GM04504 (cell line): ENCODE measurements at regions not wholly inside any gene's neighbourhood (a gene's known extent, or its start where the extent isn't known, plus 50 kb on each side); places are given as distances from the start of the nearest gene placed in this dataset.
"Not testable (repeated sequence)": the region's sequence is repeated elsewhere in the genome, so short reads cannot be mapped to it uniquely, and the experiment has no call there.

Experiments used
- DNase-seq: peaks from one replicate; pipeline ENCODE4 v3.0.0-alpha.2; 2012; ENCODE audit warnings: low read depth

DNA sequence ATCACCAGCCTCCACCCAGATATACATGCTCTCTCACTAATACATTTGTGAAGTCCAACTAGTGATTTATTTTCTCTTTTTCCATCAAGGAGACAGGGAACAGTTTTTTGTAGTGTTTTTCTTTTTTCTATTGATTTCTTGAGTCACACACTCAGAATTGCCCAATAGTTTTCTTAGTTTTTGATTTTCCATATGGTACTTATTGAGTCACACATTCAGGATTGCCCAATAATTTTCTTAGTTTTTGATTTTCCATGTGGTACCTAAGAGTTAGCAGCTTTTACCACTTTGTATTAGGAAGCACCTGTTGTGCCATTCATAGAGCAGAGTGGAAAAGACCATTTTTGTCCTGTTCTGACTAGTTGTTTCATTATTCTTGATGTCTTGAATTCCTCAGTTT is 1268.8 kb downstream of the EPHA7 start:
- no peak for DNase-seq

DNA sequence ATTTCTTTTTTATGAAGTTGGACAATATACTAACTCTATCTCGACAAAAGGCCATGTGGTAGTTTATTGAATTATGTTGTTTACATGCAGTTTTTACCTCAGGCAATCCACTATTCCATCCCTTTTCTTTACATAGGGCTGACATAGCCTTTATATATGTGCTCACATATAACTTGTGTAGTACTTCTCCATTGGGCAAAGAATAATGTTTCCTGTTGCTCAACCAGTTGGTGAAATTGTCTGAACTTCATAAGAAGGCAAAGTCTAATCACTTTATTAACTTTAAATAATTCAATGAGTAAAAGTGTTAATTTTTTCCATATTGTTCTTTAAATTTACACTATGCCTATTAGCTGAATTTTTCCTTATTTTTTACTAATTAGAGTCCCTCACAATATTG is 1272.1 kb downstream of the EPHA7 start:
- DNase-seq = no peak

DNA sequence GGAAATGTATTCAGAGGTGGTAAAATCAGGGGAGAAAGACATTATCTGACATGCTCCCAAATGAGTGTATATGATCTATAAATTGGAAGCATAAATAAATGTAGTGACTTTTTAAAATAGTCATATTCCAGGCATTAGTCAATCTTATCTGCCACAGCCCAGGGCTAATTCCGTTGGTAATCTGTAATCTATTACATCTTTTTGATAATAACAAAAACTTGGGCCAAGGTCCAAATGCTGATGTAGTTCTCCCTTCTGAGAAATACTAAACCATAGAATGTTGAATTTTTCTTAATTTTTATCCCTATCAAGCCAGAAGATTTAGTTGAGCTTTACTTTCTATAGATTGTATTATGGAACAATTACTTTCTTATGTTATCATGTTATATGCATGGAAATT is 1279.8 kb downstream of the EPHA7 start:
- no peak for DNase-seq

DNA sequence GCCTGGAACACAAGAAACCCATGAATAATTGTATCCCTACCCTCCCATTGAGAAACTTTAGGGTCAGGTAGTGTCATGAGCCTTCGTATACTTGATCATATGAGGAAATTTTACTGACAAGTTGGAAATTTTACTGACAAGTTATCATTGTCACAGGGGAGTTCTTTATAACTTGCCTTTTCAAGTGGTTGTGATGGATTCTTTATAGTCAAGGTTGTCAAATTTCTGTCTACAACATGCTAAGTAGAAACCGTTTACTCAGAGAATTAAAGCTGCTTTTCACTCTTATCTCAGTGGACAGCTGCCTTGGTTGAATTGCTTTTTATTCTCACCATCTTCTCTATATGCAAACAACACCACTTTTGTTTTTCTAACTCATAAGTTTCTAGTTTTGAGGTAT is 1286.4 kb downstream of the EPHA7 start:
- DNase-seq = no peak

DNA sequence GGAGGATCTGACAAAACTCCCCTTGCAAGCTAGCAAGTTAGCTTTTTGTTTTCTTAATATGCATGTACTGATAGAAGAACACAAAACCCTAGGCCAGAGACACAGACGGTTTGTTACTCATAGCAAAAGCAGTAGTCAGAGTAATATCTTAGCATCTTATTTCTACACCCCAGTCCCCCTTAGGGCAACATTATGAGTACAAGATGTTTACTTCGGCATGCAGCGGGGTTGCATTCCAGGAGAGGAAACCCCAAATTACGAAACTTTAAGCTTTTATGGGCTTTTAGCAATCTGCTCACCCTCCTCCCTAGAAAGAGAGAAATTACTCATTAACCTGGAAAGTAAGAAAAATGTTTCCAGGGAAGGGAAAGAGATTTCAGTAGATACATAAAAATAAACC is 1286.9 kb downstream of the EPHA7 start:
- no peak for DNase-seq

DNA sequence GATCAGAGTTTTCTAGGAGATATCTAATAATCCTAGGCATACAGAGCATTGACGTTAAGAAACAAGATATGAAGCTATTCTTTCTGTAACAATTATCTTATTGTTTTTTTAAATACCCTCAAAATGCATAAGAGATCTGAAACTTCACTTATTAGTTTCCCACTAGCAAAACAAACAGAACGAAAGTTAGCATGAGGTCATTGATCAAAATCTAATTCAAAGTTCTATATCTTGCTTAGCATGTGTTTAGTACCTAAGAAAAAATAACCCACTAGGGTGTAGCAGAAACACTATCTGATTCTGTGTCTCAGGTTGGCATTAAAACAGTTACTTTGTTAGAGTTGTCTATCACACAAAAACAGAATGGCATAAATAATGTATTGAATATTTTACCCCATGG is 1288.4 kb downstream of the EPHA7 start:
- DNase-seq = no peak

DNA sequence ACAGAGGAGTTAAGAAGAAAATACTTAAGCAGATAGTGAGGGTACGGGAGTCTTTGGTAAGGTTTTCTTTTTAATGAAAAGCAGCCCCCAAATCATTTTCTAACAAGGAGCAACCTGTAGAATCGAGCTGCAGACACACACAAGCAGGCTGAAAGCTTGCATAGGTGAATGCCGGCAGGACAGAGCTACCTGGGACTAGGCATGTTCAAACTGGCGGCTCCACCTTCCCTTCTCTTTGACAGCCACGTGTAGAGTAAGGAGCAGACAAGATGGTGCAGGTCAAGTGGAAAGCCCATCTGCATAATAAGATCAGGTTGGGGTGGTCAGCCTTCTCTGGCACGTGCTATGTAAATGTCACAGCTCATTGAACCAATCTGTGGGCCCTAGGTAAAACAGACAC is 1292.4 kb downstream of the EPHA7 start:
- no peak for DNase-seq

DNA sequence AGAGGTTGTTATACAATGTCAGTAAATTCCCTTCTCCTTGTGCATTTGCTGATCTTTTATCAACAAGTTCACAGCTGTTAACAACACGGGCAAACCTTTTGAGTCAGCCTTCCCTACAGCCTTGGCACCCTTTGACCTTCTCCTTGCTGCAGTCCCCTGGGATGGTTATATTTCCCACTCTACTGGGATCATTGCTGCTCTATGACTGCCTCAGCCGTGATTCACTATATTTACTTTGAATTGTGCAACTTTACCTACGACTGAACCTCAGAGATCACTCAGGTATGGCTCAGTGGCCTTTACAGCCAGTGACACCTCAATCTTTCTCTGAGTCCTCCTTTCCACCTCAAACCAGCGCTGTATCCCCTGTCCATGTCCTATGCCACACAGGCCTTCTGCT is 1293.3 kb downstream of the EPHA7 start:
- no peak for DNase-seq

DNA sequence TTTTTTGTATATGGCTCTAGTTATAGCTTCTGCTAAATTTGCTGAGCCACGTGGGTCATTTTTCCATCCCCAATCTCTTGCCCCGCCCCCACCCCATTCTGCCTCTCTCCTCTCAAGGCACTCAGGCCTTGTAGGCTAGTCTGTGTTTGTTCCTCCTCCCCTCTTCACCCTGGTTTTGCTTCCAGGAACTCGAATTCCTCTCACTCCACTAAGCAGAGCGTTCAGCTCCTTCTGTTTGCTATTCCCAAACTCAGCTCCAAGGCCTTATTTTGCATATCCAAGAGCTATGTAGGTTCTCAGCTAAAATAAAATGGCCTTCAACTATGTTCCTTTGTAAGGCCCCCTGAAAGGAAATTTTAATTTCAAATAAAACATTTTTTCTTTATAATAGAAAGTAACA is 1293.7 kb downstream of the EPHA7 start:
- DNase-seq = no peak

DNA sequence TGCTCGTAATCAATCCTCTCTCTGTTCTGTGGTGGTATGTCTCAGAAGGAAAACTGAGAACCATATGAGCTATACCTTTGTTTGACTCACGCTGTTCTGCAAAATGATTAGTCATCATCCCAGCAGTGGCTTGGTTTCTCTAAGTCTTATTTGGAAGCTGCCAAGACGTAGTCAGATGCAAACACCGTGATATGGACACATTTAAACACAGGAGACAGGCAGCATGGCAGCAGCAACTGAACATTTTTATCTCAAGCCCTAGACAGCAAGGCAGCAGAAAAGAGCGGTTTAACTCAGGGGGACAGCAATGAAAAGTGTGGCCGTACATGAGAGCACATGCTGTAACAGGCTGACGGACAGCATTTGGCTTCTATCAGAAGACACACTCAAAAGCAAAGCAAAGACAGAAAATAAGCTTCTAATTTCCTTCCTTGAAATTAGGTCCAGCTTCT is 1295.1 kb downstream of the EPHA7 start:
- DNase-seq = no peak

DNA sequence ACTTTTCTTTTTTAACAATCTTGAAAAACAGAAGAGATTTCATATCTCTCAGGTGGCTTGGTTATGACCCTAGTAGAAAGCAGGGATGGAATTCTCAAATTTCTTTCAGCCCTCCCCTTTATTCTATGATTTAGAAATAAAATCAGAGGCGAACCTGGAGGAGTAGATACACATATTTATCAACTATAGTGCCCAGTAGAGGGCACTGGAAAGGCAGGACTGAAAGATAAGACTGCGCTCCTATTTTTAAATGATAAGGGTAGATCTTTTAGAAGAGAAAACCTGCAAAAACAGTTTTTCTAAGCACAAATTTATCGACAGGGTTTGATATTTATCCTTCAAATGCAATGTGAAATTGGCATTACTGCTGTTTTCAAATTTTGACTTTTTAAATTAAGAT is 1296.6 kb downstream of the EPHA7 start:
- DNase-seq = no peak

DNA sequence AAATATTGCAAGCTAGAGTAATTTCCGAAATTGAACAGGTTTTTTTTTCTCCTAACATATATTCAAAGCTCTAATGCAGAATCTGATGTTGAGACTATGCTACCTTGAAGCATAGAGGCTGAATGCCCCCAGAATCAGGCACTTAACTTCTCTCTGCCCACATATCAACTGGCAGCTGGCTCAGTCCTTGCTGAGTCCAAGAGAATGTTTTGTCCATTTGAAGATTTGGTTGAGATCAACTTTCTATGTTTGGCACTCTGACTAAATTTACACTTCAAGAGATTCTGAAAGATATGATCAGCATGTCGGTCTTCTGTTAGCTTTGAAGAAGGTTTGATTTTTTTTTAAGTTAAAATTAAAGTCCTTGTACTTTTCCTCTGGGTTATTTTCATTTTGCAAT is 1298.1 kb downstream of the EPHA7 start:
- no peak for DNase-seq

DNA sequence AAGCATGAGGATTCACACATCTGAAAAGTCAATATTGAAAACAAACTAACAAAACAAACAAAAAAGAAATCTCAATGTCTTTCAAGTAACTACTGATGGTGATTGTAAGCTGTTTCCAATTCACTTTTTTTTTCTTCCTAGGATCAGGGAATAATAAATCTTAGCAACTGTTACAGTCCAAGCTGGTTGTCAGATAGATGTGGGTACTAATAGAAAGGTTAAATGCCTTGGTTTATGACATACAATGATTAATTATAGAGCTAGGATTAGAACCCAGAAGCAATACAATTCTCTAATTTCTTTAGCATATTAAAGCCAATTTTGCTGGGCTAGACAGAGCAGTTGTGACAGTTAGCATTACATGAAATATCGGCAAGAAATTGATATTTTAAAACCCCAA is 1301.6 kb downstream of the EPHA7 start:
- DNase-seq = no peak

DNA sequence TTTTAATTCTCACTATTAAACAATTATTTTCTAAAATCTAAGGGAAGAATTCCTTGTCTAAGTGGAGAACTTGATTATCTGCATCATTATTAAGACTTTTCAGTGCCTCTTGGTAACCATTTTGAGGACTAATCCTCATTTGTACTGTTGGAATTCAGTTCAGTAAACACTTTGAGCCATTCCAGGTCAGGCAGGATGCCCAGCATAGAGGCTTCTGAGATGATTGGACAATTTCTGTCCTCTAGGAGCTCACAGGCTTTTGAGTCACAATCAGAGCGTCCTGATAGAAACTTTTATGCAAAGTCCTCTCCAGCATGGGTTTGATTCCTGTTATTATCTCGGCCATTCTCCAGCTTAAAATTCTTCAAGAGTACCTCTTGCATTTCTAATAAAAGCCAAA is 1304.6 kb downstream of the EPHA7 start:
- DNase-seq = no peak

DNA sequence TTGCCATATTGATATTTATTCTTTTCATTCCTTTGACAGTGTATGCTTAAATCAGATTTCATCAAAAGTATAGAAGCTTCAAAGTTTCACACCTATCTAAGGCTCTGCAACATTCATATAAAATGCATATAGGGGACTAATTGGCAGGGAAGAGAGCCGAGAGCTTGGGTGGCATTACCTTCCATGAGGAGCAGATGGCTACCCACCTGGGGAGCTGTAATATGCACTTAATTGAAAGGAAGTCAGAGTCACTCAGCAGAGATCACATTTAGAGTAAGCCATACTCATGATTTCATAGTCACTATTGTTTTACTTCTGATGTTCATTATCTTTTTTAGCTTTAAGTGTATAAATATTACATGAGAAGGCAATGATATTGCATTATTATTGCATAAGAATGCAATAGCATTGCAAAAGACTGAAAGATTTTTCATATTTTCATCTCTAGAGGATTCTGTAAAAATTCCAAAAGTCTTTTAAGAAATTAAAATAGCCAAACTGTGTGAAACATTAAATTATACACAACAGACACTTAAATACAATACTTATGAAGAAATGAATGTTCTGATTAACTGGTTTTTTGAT is 1305.2 kb downstream of the EPHA7 start:
- DNase-seq = no peak

DNA sequence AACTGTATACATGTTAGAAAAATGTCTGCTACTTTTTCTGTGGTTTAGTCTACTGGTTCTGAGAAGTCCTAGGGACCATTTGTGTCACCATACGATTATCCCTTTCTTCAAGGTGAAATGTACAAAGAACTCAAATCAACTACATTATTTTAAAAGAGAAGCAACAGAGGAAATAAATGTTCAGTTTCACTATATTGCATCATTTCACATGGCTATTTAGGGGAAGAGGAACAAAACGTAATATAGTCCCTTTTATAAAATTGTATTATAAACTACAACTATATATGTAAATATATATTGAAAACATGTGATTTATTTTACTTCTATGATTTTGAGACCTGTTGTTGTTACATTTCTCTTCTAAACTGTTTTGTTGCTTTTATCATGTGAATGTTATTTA is 1308.0 kb downstream of the EPHA7 start:
- DNase-seq = no peak

DNA sequence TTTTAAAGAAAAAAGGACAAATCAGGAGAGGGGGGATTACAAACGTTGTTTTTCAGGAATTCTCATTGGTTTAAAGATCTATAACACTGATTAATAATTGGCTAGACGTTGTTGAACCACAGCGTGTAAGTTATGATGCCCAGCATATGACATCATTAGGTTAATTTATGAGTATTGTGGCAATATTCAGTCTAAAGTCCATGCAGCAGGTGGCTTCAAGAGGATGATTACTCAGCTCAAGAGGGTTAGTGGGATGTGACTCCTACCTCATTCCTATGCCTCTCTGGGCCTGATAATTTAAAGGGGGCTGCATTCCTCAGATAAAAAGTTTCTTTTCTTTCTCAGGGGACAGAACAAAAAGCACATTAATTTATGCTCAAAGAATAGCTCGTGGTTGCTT is 1309.0 kb downstream of the EPHA7 start:
- DNase-seq = no peak

DNA sequence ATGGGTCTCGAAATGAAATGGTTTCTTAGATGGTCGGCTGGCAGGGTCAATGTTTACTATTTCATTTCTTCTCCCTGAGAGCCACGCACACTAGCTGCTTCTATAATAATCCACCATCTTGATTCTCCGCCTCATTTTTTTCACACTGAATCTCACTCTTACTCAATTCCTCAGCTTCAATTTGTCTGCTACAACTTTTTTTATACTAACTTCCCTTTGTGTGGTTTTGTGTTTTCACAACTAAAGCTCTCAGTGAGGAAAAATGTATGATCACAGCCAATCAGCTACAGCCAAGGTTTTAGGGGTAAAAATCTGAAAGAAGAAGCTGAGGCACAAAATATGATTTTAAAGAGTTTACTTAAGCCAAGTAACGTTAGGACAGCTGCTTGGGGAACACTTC is 1309.4 kb downstream of the EPHA7 start:
- DNase-seq = no peak

DNA sequence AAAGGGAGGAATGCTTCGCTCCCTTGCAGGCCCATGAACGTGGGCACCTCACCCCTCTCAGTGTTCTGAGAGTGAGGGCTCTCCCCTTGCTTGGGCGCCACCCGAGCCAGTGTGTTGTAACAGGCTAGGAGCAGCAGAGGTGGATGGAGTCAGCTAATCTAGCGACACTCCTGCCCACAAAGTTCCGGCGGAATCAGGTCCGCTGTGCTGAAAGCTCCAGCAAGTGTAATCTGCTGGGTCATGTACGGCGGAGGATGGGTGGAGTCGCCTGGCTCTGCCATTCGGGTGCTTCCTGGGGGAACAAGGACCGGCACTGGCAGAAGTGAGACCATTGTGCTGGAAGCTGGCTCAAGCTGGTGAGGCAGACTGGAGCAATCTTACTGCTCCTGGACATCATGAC is 1310.1 kb downstream of the EPHA7 start:
- DNase-seq = no peak

DNA sequence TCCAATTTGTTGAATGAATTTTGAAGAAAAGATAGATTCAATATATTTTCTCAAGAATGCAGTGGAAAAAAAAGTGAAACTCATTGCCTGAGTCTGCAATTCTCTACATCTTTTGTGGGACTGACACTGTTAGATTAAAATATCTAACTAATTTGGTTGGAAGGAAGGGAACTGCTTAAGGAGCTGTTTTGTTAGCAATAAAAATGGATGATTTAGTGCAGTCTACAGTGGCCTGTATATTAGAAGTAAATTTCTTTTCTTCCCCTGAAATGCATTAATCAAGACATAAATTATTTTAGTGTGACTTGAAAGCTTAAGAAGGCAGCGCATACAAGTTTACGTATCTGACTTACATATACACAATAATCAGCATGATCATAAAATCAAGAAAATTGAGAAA is 1332.6 kb downstream of the EPHA7 start:
- DNase-seq = no peak

DNA sequence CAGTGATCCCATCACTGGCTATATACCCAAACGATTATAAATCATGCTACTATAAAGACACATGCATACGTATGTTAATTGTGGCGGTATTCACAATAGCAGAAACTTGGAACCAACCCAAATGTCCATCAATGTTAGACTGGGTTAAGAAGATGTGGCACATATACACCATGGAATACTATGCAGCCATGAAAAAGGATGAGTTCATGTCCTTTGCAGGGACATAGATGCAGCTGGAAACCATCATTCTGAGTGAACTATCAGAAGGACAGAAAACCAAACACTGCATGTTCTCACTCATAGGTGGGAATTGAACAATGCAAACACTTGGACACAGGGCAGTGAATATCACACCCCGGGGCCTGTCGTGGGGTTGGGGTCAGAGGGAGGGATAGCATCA is 1335.4 kb downstream of the EPHA7 start:
- DNase-seq = not testable (repeated sequence)

DNA sequence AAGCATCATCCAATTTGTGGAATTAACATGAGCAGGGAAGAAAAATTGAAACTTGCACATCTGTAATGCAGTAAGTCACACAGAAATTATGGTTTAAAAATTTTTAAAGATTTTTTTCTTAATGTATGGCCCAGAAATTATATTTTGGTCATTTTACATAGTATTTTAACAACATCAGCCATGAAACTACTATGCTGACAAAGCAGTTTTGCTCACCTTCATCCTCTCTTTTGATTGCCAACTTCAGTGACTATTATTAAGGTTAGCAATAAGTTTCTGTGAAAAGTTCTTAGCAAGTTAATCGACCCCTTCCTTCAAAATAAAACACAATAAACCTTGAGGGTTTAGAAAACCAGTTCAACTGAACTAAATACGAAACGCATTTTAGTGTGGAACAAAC is 1347.0 kb downstream of the EPHA7 start:
- DNase-seq = no peak

DNA sequence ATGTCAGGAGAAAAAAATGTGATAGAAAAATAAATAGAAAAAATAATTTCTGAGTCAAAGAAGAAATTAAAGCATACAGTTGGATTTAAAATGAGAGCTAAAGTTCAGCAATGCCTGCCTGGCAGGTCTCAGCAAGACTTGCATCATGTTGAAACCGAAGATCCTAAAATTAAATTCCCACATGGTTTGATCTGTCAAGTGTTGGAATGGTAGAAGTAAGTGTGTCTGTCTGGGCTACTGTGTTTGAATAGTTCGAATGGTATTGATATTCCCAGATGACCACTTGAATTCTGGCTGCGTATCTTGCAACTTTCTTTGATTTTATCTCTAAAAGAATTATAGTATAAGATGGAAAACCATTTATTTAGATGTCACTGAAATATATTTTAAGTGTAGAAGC is 1349.6 kb downstream of the EPHA7 start:
- no peak for DNase-seq

DNA sequence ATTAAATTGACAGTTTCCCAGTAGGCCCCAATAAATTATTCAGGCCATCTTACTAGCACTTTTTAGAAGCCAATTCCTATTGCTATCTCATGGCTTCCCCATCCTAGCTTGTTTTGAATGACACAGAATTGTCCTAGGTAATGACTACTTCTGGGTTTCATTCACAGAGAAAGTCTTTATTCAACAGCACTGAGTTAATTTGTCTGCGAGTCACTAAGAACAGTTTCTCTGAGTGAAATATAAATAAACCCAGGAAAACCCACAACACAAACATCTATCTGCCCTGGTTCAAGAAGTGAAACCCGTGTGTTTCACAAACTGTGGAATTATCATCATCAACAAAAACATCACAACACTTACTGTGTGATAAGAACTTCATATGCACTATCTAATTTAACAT is 1366.8 kb downstream of the EPHA7 start:
- no peak for DNase-seq

DNA sequence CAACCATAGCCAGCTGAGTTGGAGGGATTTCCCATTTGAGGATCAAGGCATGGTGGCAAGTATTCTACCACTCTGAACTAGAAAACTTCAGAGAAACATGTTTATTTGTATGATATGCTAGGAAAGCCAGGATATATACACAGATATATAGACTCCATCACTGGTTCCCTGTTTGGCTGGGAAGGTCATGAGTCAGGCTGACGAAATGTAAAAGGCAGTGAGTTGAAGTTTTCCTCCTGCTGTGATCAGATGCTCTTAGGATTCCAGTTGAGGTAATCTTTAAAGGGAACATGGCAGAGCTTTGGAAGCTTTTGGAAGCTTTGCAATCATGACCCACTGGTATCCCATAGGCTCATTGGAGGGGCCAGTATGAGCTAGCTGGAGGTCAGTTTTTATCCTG is 1369.1 kb downstream of the EPHA7 start:
- DNase-seq = no peak
